DND-41 (cell line): ENCODE measurements at regions not wholly inside any gene's neighbourhood (a gene's known extent, or its start where the extent isn't known, plus 50 kb on each side); places are given as distances from the start of the nearest gene placed in this dataset.

ENCODE experiments used
- EZH2 ChIP-seq: IDR thresholded peaks from 3 replicates; pipeline ENCODE4 v1.6.1; 2012; ENCODE audit warnings: borderline replicate concordance, low read depth, mild to moderate bottlenecking, moderate library complexity, low read length, inconsistent platforms; ENCODE audit not compliant: severe bottlenecking
- TF ChIP-seq, protein P1 (sequence below): IDR thresholded peaks from 2 replicates; pipeline ENCODE4 v1.5.1; 2012; ENCODE audit warnings: borderline replicate concordance, low read length, moderate library complexity, mild to moderate bottlenecking; ENCODE audit not compliant: poor library complexity, severe bottlenecking; ENCODE audit errors: extremely low read depth

DNA sequence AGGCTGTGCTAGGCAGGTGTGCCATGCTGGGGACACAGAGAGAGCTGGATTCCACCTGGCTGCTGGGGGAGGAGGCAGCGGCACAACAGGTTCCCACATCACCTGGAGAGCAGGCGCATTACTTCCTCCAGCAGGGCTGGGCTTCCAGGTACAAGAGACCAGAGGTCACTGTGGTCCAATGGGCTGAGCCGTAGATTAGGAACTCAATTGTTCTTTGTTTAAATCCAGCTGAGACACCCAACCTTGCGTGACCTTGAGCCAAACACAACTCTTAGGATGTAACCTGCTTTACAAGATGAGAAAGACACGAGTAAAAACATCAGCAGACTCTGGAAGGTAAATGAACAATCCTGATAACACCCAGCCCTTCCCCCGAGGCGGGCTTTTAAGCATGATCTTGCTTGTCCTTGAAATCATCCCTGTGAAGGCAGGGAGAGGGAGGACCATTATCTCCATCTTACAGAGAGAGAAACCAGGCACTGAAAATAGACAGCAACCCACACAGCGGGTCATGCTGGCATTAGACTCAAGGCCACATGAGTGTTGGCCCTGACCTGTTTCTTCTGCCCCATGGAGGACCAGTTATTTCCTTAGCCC, 216.5 kb upstream of the RREB1 start:
- TF ChIP-seq, protein P1, sequence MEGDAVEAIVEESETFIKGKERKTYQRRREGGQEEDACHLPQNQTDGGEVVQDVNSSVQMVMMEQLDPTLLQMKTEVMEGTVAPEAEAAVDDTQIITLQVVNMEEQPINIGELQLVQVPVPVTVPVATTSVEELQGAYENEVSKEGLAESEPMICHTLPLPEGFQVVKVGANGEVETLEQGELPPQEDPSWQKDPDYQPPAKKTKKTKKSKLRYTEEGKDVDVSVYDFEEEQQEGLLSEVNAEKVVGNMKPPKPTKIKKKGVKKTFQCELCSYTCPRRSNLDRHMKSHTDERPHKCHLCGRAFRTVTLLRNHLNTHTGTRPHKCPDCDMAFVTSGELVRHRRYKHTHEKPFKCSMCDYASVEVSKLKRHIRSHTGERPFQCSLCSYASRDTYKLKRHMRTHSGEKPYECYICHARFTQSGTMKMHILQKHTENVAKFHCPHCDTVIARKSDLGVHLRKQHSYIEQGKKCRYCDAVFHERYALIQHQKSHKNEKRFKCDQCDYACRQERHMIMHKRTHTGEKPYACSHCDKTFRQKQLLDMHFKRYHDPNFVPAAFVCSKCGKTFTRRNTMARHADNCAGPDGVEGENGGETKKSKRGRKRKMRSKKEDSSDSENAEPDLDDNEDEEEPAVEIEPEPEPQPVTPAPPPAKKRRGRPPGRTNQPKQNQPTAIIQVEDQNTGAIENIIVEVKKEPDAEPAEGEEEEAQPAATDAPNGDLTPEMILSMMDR: no peak
- TF ChIP-seq EZH2: no peak
